ENCODE measurements at regions not wholly inside any gene's neighbourhood (a gene's known extent, or its start where the extent isn't known, plus 50 kb on each side); places are given as distances from the start of the nearest gene placed in this dataset.

GRCh38 chr4:164614999-164615398, 138.9 kb upstream of the SMIM31 start:
- no peaks in the 10 kb centered on the region for H3K79me2 ChIP-seq (ENCODE audit: low read length)
- H3K27ac ChIP-seq (ENCODE audit: low read length) = no peak overlapping the region
- H3K4me3 ChIP-seq (ENCODE audit: low read length) = no peak overlapping the region
- no peaks in the 10 kb centered on the region for H3K9me3 ChIP-seq (replicated peaks; ENCODE audit: insufficient read depth, low read length)
- no peaks in the 10 kb centered on the region for H3K4me1 ChIP-seq (ENCODE audit: low read length)
- H4K20me1 ChIP-seq (ENCODE audit: insufficient read depth, low read length) = no peaks in the 10 kb centered on the region
- no peak overlapping the region for H3K9ac ChIP-seq (ENCODE audit: low read length)
- TF ChIP-seq EZH2 (optimal IDR thresholded peaks at IDR 0.05; ENCODE audit: low read depth, low read length) (no peak), CTCF (IDR thresholded peaks at IDR 0.05; ENCODE audit: low read length) (no peak), EZH2phosphoT487 (IDR thresholded peaks at IDR 0.05; ENCODE audit: low read length) (no peak)
- H3K9me2 ChIP-seq (replicated peaks; ENCODE audit: insufficient read depth, low read length) = no peaks in the 10 kb centered on the region
- no peaks in the 10 kb centered on the region for H3F3A ChIP-seq (ENCODE audit: insufficient read depth, low read length)
- H3K4me2 ChIP-seq (ENCODE audit: low read depth, low read length) = no peak overlapping the region
- no peaks in the 10 kb centered on the region for H3K27me3 ChIP-seq (replicated peaks; ENCODE audit: insufficient read depth, low read length)
- DNase-seq = no peak
- no peaks in the 10 kb centered on the region for H3K36me3 ChIP-seq (replicated peaks; ENCODE audit: insufficient read depth, low read length)
- no peak overlapping the region for H2AFZ ChIP-seq (ENCODE audit: low read length)

- H3K27me3 ChIP-seq (replicated peaks; ENCODE audit: insufficient read depth, low read length) = no peaks in the 10 kb centered on the region
These were observed 138.0 kb upstream of the SMIM31 start for GRCh38 chr4:164615964-164616363.

GRCh38 chr4:164616961-164617360, 137.0 kb upstream of the SMIM31 start:
- Histone ChIP-seq H3K4me2 (ENCODE audit: low read depth, low read length) (no peak overlapping the region), H3F3A (ENCODE audit: insufficient read depth, low read length) (no peaks in the 10 kb centered on the region), H3K4me3 (ENCODE audit: low read length) (no peak overlapping the region), H3K36me3 (replicated peaks; ENCODE audit: insufficient read depth, low read length) (no peaks in the 10 kb centered on the region), H4K20me1 (ENCODE audit: insufficient read depth, low read length) (no peaks in the 10 kb centered on the region), H3K9ac (ENCODE audit: low read length) (no peak overlapping the region), H3K79me2 (ENCODE audit: low read length) (no peaks in the 10 kb centered on the region), H3K9me3 (replicated peaks; ENCODE audit: insufficient read depth, low read length) (no peaks in the 10 kb centered on the region), H3K27me3 (replicated peaks; ENCODE audit: insufficient read depth, low read length) (no peaks in the 10 kb centered on the region), H3K27ac (ENCODE audit: low read length) (no peak overlapping the region), H3K4me1 (ENCODE audit: low read length) (no peaks in the 10 kb centered on the region), H3K9me2 (replicated peaks; ENCODE audit: insufficient read depth, low read length) (no peaks in the 10 kb centered on the region), H2AFZ (ENCODE audit: low read length) (no peak overlapping the region)
- DNase-seq = no peak
- no peak for TF ChIP-seq EZH2phosphoT487 (IDR thresholded peaks at IDR 0.05; ENCODE audit: low read length)
- no peak for TF ChIP-seq EZH2 (optimal IDR thresholded peaks at IDR 0.05; ENCODE audit: low read depth, low read length)
- no peak for TF ChIP-seq CTCF (IDR thresholded peaks at IDR 0.05; ENCODE audit: low read length)

More at GRCh38 chr4:164615964-164616363, 138.0 kb upstream of the SMIM31 start:
- Histone ChIP-seq H3K9me2 (replicated peaks; ENCODE audit: insufficient read depth, low read length) (no peaks in the 10 kb centered on the region), H2AFZ (ENCODE audit: low read length) (no peak overlapping the region), H3K27ac (ENCODE audit: low read length) (no peak overlapping the region), H3K4me2 (ENCODE audit: low read depth, low read length) (no peak overlapping the region), H3K9ac (ENCODE audit: low read length) (no peak overlapping the region), H3K79me2 (ENCODE audit: low read length) (no peaks in the 10 kb centered on the region), H3K9me3 (replicated peaks; ENCODE audit: insufficient read depth, low read length) (no peaks in the 10 kb centered on the region), H3K36me3 (replicated peaks; ENCODE audit: insufficient read depth, low read length) (no peaks in the 10 kb centered on the region), H4K20me1 (ENCODE audit: insufficient read depth, low read length) (no peaks in the 10 kb centered on the region), H3K4me1 (ENCODE audit: low read length) (no peaks in the 10 kb centered on the region), H3F3A (ENCODE audit: insufficient read depth, low read length) (no peaks in the 10 kb centered on the region), H3K4me3 (ENCODE audit: low read length) (no peak overlapping the region)
- DNase-seq = no peak
- TF ChIP-seq CTCF (IDR thresholded peaks at IDR 0.05; ENCODE audit: low read length) (no peak), EZH2phosphoT487 (IDR thresholded peaks at IDR 0.05; ENCODE audit: low read length) (no peak), EZH2 (optimal IDR thresholded peaks at IDR 0.05; ENCODE audit: low read depth, low read length) (no peak)
